Mucosa of descending colon (tissue), 3 donors: ENCODE measurements at regions not wholly inside any gene's neighbourhood (a gene's known extent, or its start where the extent isn't known, plus 50 kb on each side); places are given as distances from the start of the nearest gene placed in this dataset.

ENCODE experiments used
- ATAC-seq: fragments of 200-7000 bp; cut with Tn5 transposase; one replicate; pipeline ENCODE4 v1.9.1; 2020; ENCODE audit warnings: mild to moderate bottlenecking, moderate library complexity
- DNase-seq, 3 donors: peaks; one replicate each; pipeline ENCODE4 v3.0.0-alpha.2; 2020
- H3K36me3 ChIP-seq: fragments of 200-600 bp; one replicate; pipeline ENCODE4 v1.8.0; 2021; ENCODE audit warnings: low read depth, mild to moderate bottlenecking
- H3K4me1 ChIP-seq: fragments of 200-600 bp; one replicate; pipeline ENCODE4 v1.8.0; 2021; ENCODE audit warnings: low read depth, mild to moderate bottlenecking
- H3K4me3 ChIP-seq: fragments of 200-600 bp; one replicate; pipeline ENCODE4 v1.8.0; 2021; ENCODE audit warnings: mild to moderate bottlenecking
- H3K9me3 ChIP-seq: fragments of 200-600 bp; one replicate; pipeline ENCODE4 v1.8.0; 2021; ENCODE audit warnings: mild to moderate bottlenecking
- intact Hi-C, 2 donors: fragments of 100-400 bp; cut with DNase I in 1 of 2; cut with micrococcal nuclease in 1 of 2; formaldehyde crosslinking; loops; one replicate each; pipeline versions ENCODE4 v1.11.0 to v1.11.1; 2022; cut with DNase I, micrococcal nuclease
- TF ChIP-seq, protein P1 (sequence below): fragments of 200-600 bp; IDR thresholded peaks from one replicate; pipeline ENCODE4 v1.8.0; 2022; ENCODE audit warnings: antibody characterized with exemption, mild to moderate bottlenecking
- donor health status: DM: no; HTN: no; CAD: no; lungs with moderate emphysema.
- donor health status: DM: no; HTN: no; CAD: no.
- donor health status: DM: no; HTN: yes; CAD: no.

DNA sequence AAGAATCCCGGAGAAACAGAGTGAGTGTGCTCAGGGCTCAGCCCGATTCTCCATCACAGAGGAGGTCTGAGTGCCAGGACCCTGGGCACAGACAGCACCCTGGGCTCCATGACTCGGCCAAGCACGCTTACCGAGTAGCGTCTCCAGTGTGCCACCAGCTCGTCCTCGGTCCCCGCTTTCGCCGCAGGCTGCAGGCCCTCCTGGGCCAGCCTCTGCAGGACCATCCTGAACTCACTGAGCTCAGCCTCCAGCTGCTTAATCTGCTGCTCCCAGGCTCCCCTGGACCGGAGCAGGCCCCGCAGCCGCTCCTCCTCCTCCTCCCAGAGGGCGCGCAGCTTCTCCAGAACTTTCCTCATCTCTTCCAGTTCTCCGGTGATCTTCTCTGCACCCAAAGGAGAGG is 61.2 kb downstream of the SYNE3 start:
- Histone ChIP-seq H3K36me3 (no peaks in the 10 kb centered on the region), H3K4me1 (peaks cover 3% of the 10 kb centered on the region), H3K9me3 (no peaks in the 10 kb centered on the region), H3K4me3 (no peak overlapping the region)
- TF ChIP-seq, protein P1, sequence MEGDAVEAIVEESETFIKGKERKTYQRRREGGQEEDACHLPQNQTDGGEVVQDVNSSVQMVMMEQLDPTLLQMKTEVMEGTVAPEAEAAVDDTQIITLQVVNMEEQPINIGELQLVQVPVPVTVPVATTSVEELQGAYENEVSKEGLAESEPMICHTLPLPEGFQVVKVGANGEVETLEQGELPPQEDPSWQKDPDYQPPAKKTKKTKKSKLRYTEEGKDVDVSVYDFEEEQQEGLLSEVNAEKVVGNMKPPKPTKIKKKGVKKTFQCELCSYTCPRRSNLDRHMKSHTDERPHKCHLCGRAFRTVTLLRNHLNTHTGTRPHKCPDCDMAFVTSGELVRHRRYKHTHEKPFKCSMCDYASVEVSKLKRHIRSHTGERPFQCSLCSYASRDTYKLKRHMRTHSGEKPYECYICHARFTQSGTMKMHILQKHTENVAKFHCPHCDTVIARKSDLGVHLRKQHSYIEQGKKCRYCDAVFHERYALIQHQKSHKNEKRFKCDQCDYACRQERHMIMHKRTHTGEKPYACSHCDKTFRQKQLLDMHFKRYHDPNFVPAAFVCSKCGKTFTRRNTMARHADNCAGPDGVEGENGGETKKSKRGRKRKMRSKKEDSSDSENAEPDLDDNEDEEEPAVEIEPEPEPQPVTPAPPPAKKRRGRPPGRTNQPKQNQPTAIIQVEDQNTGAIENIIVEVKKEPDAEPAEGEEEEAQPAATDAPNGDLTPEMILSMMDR, result no peak
- ATAC-seq (no peak), DNase-seq (no peak)
- intact Hi-C loops, result no loop called here

DNA sequence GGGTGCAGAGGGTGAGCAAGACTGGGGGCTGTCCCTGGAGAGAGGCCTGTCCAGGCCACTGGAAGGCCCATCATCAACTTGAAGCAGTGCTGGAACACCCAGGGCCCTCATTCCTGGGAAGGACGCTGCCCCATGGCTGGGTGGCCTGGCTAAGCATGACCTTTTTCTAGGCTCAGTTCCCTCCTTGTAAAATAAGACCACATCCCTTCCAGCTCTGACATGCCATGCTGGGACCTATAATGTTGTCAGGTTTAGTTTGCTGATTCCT is 62.8 kb downstream of the SYNE3 start:
- no peaks in the 10 kb centered on the region for H3K36me3 ChIP-seq
- no peaks in the 10 kb centered on the region for H3K9me3 ChIP-seq
- intact Hi-C loops, result no loop called here
- peaks cover 3% of the 10 kb centered on the region for H3K4me1 ChIP-seq
- TF ChIP-seq, protein P1, result no peak
- ATAC-seq, result no peak
- H3K4me3 ChIP-seq, result no peak overlapping the region
- DNase-seq, result peak in 1 of 3 donors; percentile 23

- peak in 1 of 3 donors; percentile 12 for DNase-seq
- Histone ChIP-seq H3K9me3 (no peaks in the 10 kb centered on the region), H3K36me3 (no peaks in the 10 kb centered on the region), H3K4me1 (peaks cover 3% of the 10 kb centered on the region), H3K4me3 (no peak overlapping the region)
- TF ChIP-seq, protein P1, result no peak
- intact Hi-C loops, result no loop called here
- ATAC-seq, result no peak
These were observed 63.3 kb downstream of the SYNE3 start for GRCh38 chr14:95452893-95453712.

DNA sequence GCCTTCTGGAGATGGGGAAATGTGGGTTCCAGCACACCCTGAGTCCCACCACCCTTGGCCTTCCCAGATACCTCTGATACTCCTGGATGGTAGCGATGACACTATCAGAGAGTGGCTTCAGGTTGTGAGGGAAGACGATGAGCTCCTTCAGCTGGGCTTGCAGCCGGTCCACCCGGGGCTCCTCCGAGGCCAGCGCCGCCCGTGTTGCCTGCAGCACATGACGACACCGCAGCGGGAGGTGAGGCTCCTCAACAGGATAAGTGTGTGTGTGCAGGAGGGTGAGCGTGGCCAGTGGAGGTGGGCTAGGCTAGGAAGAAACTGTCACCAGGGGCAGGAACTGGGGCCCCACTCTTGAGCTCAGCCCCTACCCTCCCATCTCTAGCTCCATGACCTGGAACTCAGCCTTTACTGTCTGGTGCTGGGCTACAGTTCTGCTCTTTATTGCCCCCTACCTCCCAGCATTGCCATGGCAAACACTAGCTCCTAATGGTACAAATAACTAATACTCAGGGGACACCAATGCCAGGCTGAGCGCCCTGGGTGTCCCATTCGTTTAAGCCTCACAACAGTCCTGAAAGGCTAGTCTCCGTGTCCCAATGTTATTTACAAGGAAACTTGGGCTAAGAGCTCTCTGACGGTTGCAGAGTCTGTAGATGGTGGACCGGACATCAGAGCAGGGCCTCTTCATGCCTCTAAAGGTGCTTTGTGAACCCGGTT is 64.1 kb downstream of the SYNE3 start:
- no peak for DNase-seq

DNA sequence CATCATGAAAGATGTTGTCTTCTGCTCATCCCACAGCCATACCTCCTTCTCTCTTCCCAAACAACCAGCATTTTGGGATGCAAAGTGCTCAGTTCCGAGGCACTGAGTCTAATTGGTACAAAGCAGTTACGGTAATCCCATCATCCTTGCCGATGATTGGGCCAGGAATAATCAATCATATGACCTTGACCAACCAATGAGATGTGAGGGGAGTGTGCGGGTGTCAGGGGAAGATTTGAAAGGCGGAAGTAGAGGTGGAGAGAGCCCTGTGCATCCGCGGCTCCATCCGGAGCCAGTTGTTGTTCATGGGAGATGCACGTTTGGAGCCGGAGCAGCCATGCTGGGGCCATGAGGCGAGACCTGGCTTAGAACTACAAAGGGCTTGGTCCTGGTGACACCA is 67.3 kb downstream of the SYNE3 start:
- Histone ChIP-seq H3K4me3 (no peak overlapping the region), H3K4me1 (peaks cover 6% of the 10 kb centered on the region), H3K36me3 (no peaks in the 10 kb centered on the region), H3K9me3 (no peaks in the 10 kb centered on the region)
- no peak for ATAC-seq
- intact Hi-C loops, result loop anchor here in 1 of 2 donors (10.0 kb wide), 1 partner anchor 546 kb away; no protein-coding TSS in a partner anchor
- DNase-seq, result no peak
- TF ChIP-seq, protein P1, result no peak

More for the DNA sequence above, 64.1 kb downstream of the SYNE3 start:
- peaks cover 3% of the 10 kb centered on the region for H3K4me1 ChIP-seq
- H3K36me3 ChIP-seq, result no peaks in the 10 kb centered on the region
- peak; percentile 13 for ATAC-seq
- no peaks in the 10 kb centered on the region for H3K9me3 ChIP-seq
- TF ChIP-seq, protein P1, result no peak
- intact Hi-C loops, result no loop called here
- H3K4me3 ChIP-seq, result no peak overlapping the region
